Cardiac muscle cell (in vitro differentiated cells and primary cell): ENCODE measurements at regions not wholly inside any gene's neighbourhood (a gene's known extent, or its start where the extent isn't known, plus 50 kb on each side); places are given as distances from the start of the nearest gene placed in this dataset.
A peak's percentile ranks its signal among the peaks of the same experiment; 100 is the strongest.

Source experiments
- DNase-seq, 2 donors: peaks; one replicate each; pipeline versions ENCODE4 v3.0.0 to v3.0.0-alpha.2; 2010 to 2017; ENCODE audit warnings: low read depth in 1 of 2, low spot score in 1 of 2
- H3K27ac ChIP-seq: fragments of 200-600 bp; sonication (generic); 2 replicates; pipeline ENCODE4 v1.5.1; 2016
- H3K27me3 ChIP-seq: fragments of 200-600 bp; sonication (generic); 2 replicates; pipeline ENCODE4 v1.6.0; 2016; ENCODE audit warnings: control low read depth
- H3K36me3 ChIP-seq: fragments of 200-600 bp; sonication (generic); 2 replicates; pipeline ENCODE4 v1.5.1; 2016; ENCODE audit warnings: control low read depth
- H3K4me1 ChIP-seq: fragments of 200-600 bp; sonication (generic); 2 replicates; pipeline ENCODE4 v1.8.1; 2017; ENCODE audit warnings: low read depth, mild to moderate bottlenecking, mixed run types
- H3K4me3 ChIP-seq: fragments of 200-600 bp; sonication (generic); 2 replicates; pipeline ENCODE4 v1.5.1; 2016; ENCODE audit warnings: mild to moderate bottlenecking
- H3K9me3 ChIP-seq: fragments of 200-600 bp; sonication (generic); 2 replicates; pipeline ENCODE4 v1.5.1; 2017; ENCODE audit warnings: low read depth, mild to moderate bottlenecking, control low read depth
- TF ChIP-seq, protein P1 (sequence below): IDR thresholded peaks from 2 replicates; pipeline ENCODE4 v1.5.1; 2012; ENCODE audit warnings: low read depth, mild to moderate bottlenecking, low read length

DNA sequence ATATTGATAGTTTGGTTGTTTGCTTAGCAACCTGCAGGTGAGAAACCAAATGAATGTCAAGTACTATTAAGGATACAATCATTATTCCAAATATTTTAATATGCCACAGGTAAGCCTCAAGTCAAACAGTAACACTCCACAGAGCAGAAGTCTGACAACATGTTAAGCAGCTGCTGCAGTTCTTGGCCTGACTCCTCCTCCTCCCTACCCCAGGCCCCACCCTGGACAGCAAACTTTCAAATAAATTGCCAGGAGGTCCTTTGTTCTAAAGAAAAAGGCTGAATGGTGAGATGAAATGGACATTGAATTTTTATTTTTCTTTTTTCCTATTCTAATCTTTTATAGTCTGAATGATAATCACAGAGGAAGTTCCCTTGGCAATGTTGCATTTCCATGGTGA, 260.0 kb upstream of the POU2AF2 start:
- no peaks in the 10 kb centered on the region for H3K36me3 ChIP-seq
- H3K4me3 ChIP-seq, result no peak overlapping the region
- H3K27me3 ChIP-seq, result no peaks in the 10 kb centered on the region
- no peaks in the 10 kb centered on the region for H3K4me1 ChIP-seq
- H3K27ac ChIP-seq, result no peak overlapping the region
- no peak for DNase-seq
- TF ChIP-seq, protein P1, sequence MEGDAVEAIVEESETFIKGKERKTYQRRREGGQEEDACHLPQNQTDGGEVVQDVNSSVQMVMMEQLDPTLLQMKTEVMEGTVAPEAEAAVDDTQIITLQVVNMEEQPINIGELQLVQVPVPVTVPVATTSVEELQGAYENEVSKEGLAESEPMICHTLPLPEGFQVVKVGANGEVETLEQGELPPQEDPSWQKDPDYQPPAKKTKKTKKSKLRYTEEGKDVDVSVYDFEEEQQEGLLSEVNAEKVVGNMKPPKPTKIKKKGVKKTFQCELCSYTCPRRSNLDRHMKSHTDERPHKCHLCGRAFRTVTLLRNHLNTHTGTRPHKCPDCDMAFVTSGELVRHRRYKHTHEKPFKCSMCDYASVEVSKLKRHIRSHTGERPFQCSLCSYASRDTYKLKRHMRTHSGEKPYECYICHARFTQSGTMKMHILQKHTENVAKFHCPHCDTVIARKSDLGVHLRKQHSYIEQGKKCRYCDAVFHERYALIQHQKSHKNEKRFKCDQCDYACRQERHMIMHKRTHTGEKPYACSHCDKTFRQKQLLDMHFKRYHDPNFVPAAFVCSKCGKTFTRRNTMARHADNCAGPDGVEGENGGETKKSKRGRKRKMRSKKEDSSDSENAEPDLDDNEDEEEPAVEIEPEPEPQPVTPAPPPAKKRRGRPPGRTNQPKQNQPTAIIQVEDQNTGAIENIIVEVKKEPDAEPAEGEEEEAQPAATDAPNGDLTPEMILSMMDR, result no peak
- no peaks in the 10 kb centered on the region for H3K9me3 ChIP-seq

DNA sequence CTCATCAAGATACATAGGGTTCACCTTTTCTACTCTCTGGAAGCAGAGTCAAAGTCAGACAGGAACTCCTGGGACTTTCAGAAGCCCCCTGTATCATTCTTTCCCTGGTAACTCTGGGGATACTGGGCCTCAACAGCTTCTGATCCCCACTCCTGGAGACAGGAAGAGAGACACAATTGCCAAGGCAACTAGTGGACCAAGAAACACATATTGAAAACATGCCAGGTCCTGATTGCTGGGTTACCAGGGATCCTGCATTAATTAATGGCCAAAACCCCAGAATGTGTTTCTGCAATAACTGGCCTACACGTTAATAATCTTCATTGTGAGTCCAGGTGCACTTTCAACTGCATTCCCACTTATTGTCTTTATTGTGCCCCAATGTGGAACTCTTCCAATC, 260.8 kb upstream of the POU2AF2 start:
- Histone ChIP-seq H3K4me1 (no peaks in the 10 kb centered on the region), H3K36me3 (no peaks in the 10 kb centered on the region), H3K27ac (no peak overlapping the region), H3K4me3 (no peak overlapping the region), H3K9me3 (no peaks in the 10 kb centered on the region), H3K27me3 (no peaks in the 10 kb centered on the region)
- TF ChIP-seq, protein P1, result no peak
- no peak for DNase-seq

DNA sequence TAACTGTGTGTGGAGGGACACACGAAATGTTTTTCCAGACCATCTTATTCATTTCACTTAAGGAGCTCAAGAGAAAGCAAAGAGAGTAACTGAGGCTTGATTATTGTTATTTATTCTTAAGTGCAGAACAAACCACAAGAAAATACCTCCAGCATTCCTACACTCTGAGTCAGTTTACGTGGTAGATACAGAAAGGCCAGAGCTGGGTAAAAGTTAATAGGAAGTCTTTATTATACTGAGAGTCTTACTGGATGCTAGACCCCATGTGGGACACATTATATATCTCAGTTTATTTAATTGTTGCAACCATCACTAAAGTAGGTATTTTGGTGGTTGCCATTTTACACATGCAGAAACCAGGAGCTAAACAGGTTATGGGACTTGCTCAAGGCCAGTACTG, 261.4 kb upstream of the POU2AF2 start:
- H3K4me3 ChIP-seq, result no peak overlapping the region
- no peak overlapping the region for H3K27ac ChIP-seq
- peak in 1 of 2 donors; percentile 80 for DNase-seq
- H3K36me3 ChIP-seq, result no peaks in the 10 kb centered on the region
- no peaks in the 10 kb centered on the region for H3K9me3 ChIP-seq
- no peaks in the 10 kb centered on the region for H3K4me1 ChIP-seq
- H3K27me3 ChIP-seq, result no peaks in the 10 kb centered on the region
- TF ChIP-seq, protein P1, result no peak

DNA sequence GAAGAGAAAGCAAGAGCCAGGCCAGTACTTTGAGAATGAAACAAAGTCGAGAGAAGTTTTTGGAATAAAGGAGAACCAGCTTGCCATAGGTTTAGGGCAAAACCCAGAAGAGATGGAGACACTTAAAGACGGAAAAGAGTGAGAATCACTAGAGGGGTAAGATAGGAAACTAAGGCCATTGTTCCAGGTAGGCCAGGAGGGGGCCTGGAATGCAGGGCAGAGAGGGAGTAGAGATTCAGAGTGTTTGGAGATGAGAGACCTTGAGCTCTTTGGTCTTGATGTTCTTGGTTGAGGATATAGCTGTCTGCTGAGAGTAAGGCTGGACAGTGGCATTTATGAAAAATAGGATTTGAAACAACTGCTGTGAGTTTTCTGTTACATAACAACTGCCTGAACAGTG, 263.3 kb upstream of the POU2AF2 start:
- DNase-seq, result no peak
- no peaks in the 10 kb centered on the region for H3K27me3 ChIP-seq
- H3K9me3 ChIP-seq, result no peaks in the 10 kb centered on the region
- H3K4me1 ChIP-seq, result no peaks in the 10 kb centered on the region
- no peak overlapping the region for H3K27ac ChIP-seq
- H3K4me3 ChIP-seq, result no peak overlapping the region
- TF ChIP-seq, protein P1, result no peak
- no peaks in the 10 kb centered on the region for H3K36me3 ChIP-seq

DNA sequence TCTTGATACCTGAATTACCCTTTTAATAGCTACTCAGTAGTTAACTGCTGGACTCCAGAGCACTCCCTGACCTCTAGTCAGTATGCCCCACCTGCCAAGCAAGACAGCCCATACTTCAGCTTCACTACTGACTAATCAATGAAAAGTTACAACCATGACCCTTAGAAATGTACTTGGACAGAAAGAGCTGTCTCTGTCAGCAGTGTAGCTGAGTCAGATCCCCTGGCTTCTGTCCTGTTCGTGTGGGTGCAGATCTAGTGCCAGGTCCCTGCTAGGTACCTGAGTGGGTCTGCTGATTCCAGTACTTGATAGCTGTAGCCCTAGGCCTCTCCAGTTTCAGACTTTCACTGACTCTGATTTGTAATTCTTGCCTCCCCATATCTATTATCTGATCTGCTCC, 265.8 kb upstream of the POU2AF2 start:
- H3K27ac ChIP-seq, result no peak overlapping the region
- H3K36me3 ChIP-seq, result no peaks in the 10 kb centered on the region
- H3K4me1 ChIP-seq, result no peaks in the 10 kb centered on the region
- TF ChIP-seq, protein P1, result no peak
- H3K27me3 ChIP-seq, result no peaks in the 10 kb centered on the region
- no peak for DNase-seq
- H3K4me3 ChIP-seq, result no peak overlapping the region
- H3K9me3 ChIP-seq, result no peaks in the 10 kb centered on the region

DNA sequence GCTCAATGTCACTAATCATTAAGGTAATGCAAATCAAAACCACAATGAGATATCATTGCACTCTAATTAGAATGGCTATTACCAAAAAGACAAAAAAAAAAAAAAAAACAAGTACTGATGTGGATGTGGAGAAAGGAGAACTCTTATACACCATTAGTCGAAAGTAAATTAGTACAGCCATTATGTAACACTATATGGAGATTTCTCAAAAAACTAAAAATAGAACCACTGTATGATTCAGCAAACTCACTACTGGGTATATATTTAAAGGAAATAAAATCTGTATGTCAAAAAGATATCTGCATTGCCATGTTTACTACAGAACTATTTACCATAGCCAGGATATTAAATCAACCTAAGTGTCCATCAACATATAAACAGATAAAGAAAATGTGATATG, 265.4 kb upstream of the ARHGAP20 start:
- DNase-seq, result no peak
- Histone ChIP-seq H3K27ac (no peak overlapping the region), H3K9me3 (no peaks in the 10 kb centered on the region), H3K4me1 (no peaks in the 10 kb centered on the region), H3K27me3 (no peaks in the 10 kb centered on the region), H3K4me3 (no peak overlapping the region), H3K36me3 (no peaks in the 10 kb centered on the region)
- TF ChIP-seq, protein P1, result no peak
